ENCODE measurements at regions not wholly inside any gene's neighbourhood (a gene's known extent, or its start where the extent isn't known, plus 50 kb on each side); places are given as distances from the start of the nearest gene placed in this dataset.

DNA sequence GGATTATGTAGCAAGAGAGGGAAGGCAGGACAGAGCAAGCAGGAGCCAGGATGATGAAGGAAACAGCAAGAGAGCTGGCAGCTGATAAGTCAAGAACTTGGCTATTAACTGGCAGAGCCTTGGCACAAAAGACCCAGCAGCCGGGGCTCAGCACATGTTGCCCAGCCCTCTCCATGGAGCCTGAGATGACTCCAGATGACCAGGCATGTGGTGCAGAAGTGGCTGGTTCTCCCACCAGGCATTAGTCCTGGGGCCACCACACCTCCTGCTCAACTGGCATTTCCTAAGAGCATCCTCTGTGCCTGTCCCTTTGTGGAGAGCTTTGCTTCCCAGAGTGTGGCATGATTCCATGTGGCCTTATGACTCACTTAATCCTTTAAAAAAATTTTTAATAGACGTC lies 522.6 kb downstream of the MN1 start:
- H3K4me3 ChIP-seq (ENCODE audit: control insufficient read depth, low read depth, low read length), result no peak overlapping the region
- DNase-seq (ENCODE audit: low read depth), result no peak
- TF ChIP-seq CTCF (conservative IDR thresholded peaks at IDR 0.05; ENCODE audit: control insufficient read depth, insufficient read depth, low read depth, low read length), result no peak

- no peak for TF ChIP-seq CTCF (conservative IDR thresholded peaks at IDR 0.05; ENCODE audit: control insufficient read depth, insufficient read depth, low read depth, low read length)
- DNase-seq (ENCODE audit: low read depth), result no peak
- no peak overlapping the region for H3K4me3 ChIP-seq (ENCODE audit: control insufficient read depth, low read depth, low read length)
Observed at GRCh38 chr22:27283240-27283639, 518.3 kb downstream of the MN1 start.

DNA sequence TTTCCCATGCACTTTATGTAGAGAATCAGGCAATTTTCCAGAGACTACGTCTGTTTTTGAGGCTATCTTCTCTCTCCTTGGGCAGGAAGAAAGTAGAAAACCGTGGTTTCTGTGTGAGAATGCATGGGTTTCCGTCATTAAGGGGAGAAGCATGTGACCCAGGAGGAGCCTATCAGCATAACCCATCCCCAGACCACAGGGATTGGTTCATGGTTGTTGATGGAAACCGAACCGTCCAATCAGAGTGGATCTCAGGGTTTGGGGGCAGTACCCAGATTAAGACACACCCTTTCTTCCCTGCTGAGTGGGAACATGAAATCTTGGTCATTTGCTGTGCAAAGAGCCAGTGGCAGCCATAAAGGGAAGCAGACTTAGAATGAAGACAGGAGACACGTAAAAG lies 517.8 kb downstream of the MN1 start:
- DNase-seq (ENCODE audit: low read depth), result peak; percentile 10
- no peak overlapping the region for H3K4me3 ChIP-seq (ENCODE audit: control insufficient read depth, low read depth, low read length)
- TF ChIP-seq CTCF (conservative IDR thresholded peaks at IDR 0.05; ENCODE audit: control insufficient read depth, insufficient read depth, low read depth, low read length), result no peak

- TF ChIP-seq CTCF (conservative IDR thresholded peaks at IDR 0.05; ENCODE audit: control insufficient read depth, insufficient read depth, low read depth, low read length), result no peak
- no peak overlapping the region for H3K4me3 ChIP-seq (ENCODE audit: control insufficient read depth, low read depth, low read length)
- DNase-seq (ENCODE audit: low read depth), result no peak
Observed at GRCh38 chr22:27284324-27284723, 517.2 kb downstream of the MN1 start.

GRCh38 chr22:27286711-27287110 lies 514.8 kb downstream of the MN1 start:
- no peak for DNase-seq (ENCODE audit: low read depth)
- H3K4me3 ChIP-seq (ENCODE audit: control insufficient read depth, low read depth, low read length), result no peak overlapping the region
- TF ChIP-seq CTCF (conservative IDR thresholded peaks at IDR 0.05; ENCODE audit: control insufficient read depth, insufficient read depth, low read depth, low read length), result no peak

GRCh38 chr22:27292542-27293299 lies 508.8 kb downstream of the MN1 start:
- no peak for DNase-seq (ENCODE audit: low read depth)
- no peak for TF ChIP-seq CTCF (conservative IDR thresholded peaks at IDR 0.05; ENCODE audit: control insufficient read depth, insufficient read depth, low read depth, low read length)
- H3K4me3 ChIP-seq (ENCODE audit: control insufficient read depth, low read depth, low read length), result no peak overlapping the region

Measured in fibroblast of mammary gland (primary cell).